Keratinocyte (primary cell): ENCODE measurements at regions not wholly inside any gene's neighbourhood (a gene's known extent, or its start where the extent isn't known, plus 50 kb on each side); places are given as distances from the start of the nearest gene placed in this dataset.

Experiments
- DNase-seq: peaks from one replicate; pipeline ENCODE4 v3.0.0-alpha.2; 2011; ENCODE audit warnings: low read depth, missing footprints, low spot score
- FAIRE-seq: peaks from 2 replicates; lab custom pipeline; 2011; peaks lifted over from hg19 to GRCh38; lab: Jason Lieb, UNC
- H2AFZ ChIP-seq: 2 replicates; pipeline ENCODE4 v1.6.0; 2012; ENCODE audit warnings: low read length, control low read depth, inconsistent platforms; ENCODE audit not compliant: control insufficient read depth
- H3K27ac ChIP-seq: 2 replicates; pipeline ENCODE4 v1.5.1; 2011; ENCODE audit warnings: low read length; ENCODE audit not compliant: control insufficient read depth, insufficient read depth
- H3K27me3 ChIP-seq: 3 replicates; pipeline ENCODE4 v1.6.0; 2011; ENCODE audit warnings: low read length; ENCODE audit not compliant: control insufficient read depth, insufficient read depth; ENCODE audit errors: extremely low read depth
- H3K36me3 ChIP-seq, 2 experiments: 2 replicates in 1 of 2; 3 replicates in 1 of 2; pipeline ENCODE4 v1.5.1; 2011; ENCODE audit warnings: low read length in 2 of 2, mild to moderate bottlenecking in 1 of 2; ENCODE audit not compliant: control insufficient read depth in 2 of 2, insufficient read depth in 2 of 2; ENCODE audit errors: extremely low read depth in 1 of 2
- H3K4me1 ChIP-seq: 3 replicates; pipeline ENCODE4 v1.5.1; 2011; ENCODE audit warnings: low read length; ENCODE audit not compliant: control insufficient read depth, insufficient read depth; ENCODE audit errors: extremely low read depth
- H3K4me2 ChIP-seq: 3 replicates; pipeline ENCODE4 v1.6.0; 2011; ENCODE audit warnings: low read depth, low read length; ENCODE audit not compliant: control insufficient read depth, insufficient read depth; ENCODE audit errors: extremely low read depth
- H3K4me3 ChIP-seq, 3 experiments: fragments of 200-600 bp in 1 of 3; sonication (generic) in 1 of 3; 2 replicates in 2 of 3; 3 replicates in 1 of 3; pipeline ENCODE4 v1.5.1; 2011 to 2016; ENCODE audit warnings: low read length in 3 of 3, mild to moderate bottlenecking in 3 of 3, control low read depth in 2 of 3, inconsistent platforms in 1 of 3, low read depth in 1 of 3, mixed read lengths in 1 of 3, mixed run types in 1 of 3, moderate library complexity in 1 of 3; ENCODE audit not compliant: control insufficient read depth in 2 of 3, insufficient read depth in 2 of 3; ENCODE audit errors: extremely low read depth in 1 of 3
- H3K79me2 ChIP-seq: 2 replicates; pipeline ENCODE4 v1.6.0; 2012; ENCODE audit warnings: low read length; ENCODE audit not compliant: control insufficient read depth, insufficient read depth
- H3K9ac ChIP-seq: 3 replicates; pipeline ENCODE4 v1.6.0; 2011; ENCODE audit warnings: low read length; ENCODE audit not compliant: control insufficient read depth, insufficient read depth; ENCODE audit errors: extremely low read depth
- H3K9me1 ChIP-seq: 3 replicates; pipeline ENCODE4 v1.6.0; 2011; ENCODE audit warnings: low read length; ENCODE audit not compliant: control insufficient read depth, insufficient read depth; ENCODE audit errors: extremely low read depth
- H3K9me3 ChIP-seq: 2 replicates; pipeline ENCODE4 v1.5.1; 2012; ENCODE audit warnings: low read depth, low read length; ENCODE audit not compliant: control insufficient read depth
- H4K20me1 ChIP-seq: 3 replicates; pipeline ENCODE4 v1.6.0; 2011; ENCODE audit warnings: low read length; ENCODE audit not compliant: control insufficient read depth, insufficient read depth; ENCODE audit errors: extremely low read depth
- CTCF ChIP-seq, 3 experiments: IDR thresholded peaks in 1 of 3; conservative IDR thresholded peaks in 1 of 3; optimal IDR thresholded peaks in 1 of 3; 2 replicates in 2 of 3; 3 replicates in 1 of 3; pipeline versions ENCODE3 to v1.5.1; 2011; ENCODE audit warnings: low read length in 3 of 3, mild to moderate bottlenecking in 3 of 3, moderate library complexity in 2 of 3, control low read depth in 1 of 3, inconsistent platforms in 1 of 3; ENCODE audit not compliant: insufficient read depth in 2 of 3; ENCODE audit errors: extremely low read depth in 1 of 3
- EZH2 ChIP-seq: IDR thresholded peaks from one replicate; pipeline ENCODE4 v1.6.1; 2012; ENCODE audit warnings: inconsistent platforms, mild to moderate bottlenecking, low read length, moderate library complexity
- dilution Hi-C: fragments of 300-500 bp; cut with MboI; formaldehyde crosslinking; loops from one replicate; pipeline ENCODE4 v1.7.0; 2020; ENCODE audit warnings: low sequenced_read_pairs; ENCODE audit not compliant: extremely low pct_ligation_motif_present

GRCh38 chr4:61085534-61085933, 114.6 kb upstream of the ADGRL3 start:
- Histone ChIP-seq H3K9me3 (no peaks in the 10 kb centered on the region), H3K36me3 (no peaks in the 10 kb centered on the region), H3K9me1 (no peaks in the 10 kb centered on the region), H3K27me3 (no peaks in the 10 kb centered on the region), H3K4me1 (no peaks in the 10 kb centered on the region), H3K4me2 (no peak overlapping the region), H4K20me1 (no peaks in the 10 kb centered on the region), H3K79me2 (no peaks in the 10 kb centered on the region), H3K4me3 (no peak overlapping the region), H2AFZ (no peak overlapping the region), H3K9ac (no peak overlapping the region), H3K27ac (no peak overlapping the region)
- DNase-seq (no peak), FAIRE-seq (no peak)
- TF ChIP-seq EZH2 (no peak), CTCF (optimal IDR thresholded peaks at IDR 0.05 in 1 of 3, IDR thresholded peaks at IDR 0.05 in 1 of 3, conservative IDR thresholded peaks at IDR 0.05 in 1 of 3; ENCODE audit: extremely low read depth in 1 of 3, insufficient read depth in 2 of 3, low read length in 3 of 3) (no peak)
- dilution Hi-C loops = no loop called here

- no peak for FAIRE-seq
- dilution Hi-C loops = no loop called here
- H3K4me2 ChIP-seq = no peak overlapping the region
These were observed 113.8 kb upstream of the ADGRL3 start for GRCh38 chr4:61086357-61086756.

More at GRCh38 chr4:61086357-61086756, 113.8 kb upstream of the ADGRL3 start:
- H3K9me1 ChIP-seq = no peaks in the 10 kb centered on the region
- no peaks in the 10 kb centered on the region for H4K20me1 ChIP-seq
- no peak for TF ChIP-seq EZH2
- TF ChIP-seq CTCF (optimal IDR thresholded peaks at IDR 0.05 in 1 of 3, IDR thresholded peaks at IDR 0.05 in 1 of 3, conservative IDR thresholded peaks at IDR 0.05 in 1 of 3; ENCODE audit: extremely low read depth in 1 of 3, insufficient read depth in 2 of 3, low read length in 3 of 3) = no peak
- H3K36me3 ChIP-seq = no peaks in the 10 kb centered on the region
- H2AFZ ChIP-seq = no peak overlapping the region
- no peak overlapping the region for H3K27ac ChIP-seq
- no peaks in the 10 kb centered on the region for H3K79me2 ChIP-seq
- DNase-seq = no peak
- H3K4me1 ChIP-seq = no peaks in the 10 kb centered on the region
- no peak overlapping the region for H3K4me3 ChIP-seq
- H3K9me3 ChIP-seq = no peaks in the 10 kb centered on the region
- H3K27me3 ChIP-seq = no peaks in the 10 kb centered on the region
- no peak overlapping the region for H3K9ac ChIP-seq
